RKO (cell line): ENCODE measurements at regions not wholly inside any gene's neighbourhood (a gene's known extent, or its start where the extent isn't known, plus 50 kb on each side); places are given as distances from the start of the nearest gene placed in this dataset.

Experiments used
- DNase-seq: peaks from one replicate; pipeline ENCODE4 v3.0.0-alpha.2; 2016; ENCODE audit warnings: low spot score

GRCh38 chr6:14670806-14671205, 553.2 kb downstream of the CD83 start:
- DNase-seq = no peak

- no peak for DNase-seq
These were observed 553.7 kb downstream of the CD83 start for GRCh38 chr6:14671261-14671681.

- DNase-seq = no peak
These were observed 554.4 kb downstream of the CD83 start for GRCh38 chr6:14671937-14672336.

GRCh38 chr6:14673201-14673600, 555.6 kb downstream of the CD83 start:
- no peak for DNase-seq

GRCh38 chr6:14674458-14674857, 556.9 kb downstream of the CD83 start:
- no peak for DNase-seq

GRCh38 chr6:14674867-14675648, 557.5 kb downstream of the CD83 start:
- DNase-seq = no peak

- no peak for DNase-seq
These were observed 558.5 kb downstream of the CD83 start for GRCh38 chr6:14676064-14676463.

- DNase-seq = no peak
These were observed 559.6 kb downstream of the CD83 start for GRCh38 chr6:14676977-14677781.

GRCh38 chr6:14681699-14682487, 564.0 kb upstream of the JARID2 start:
- no peak for DNase-seq

- peak; percentile 18 for DNase-seq
These were observed 563.1 kb upstream of the JARID2 start for GRCh38 chr6:14682812-14683211.

GRCh38 chr6:14689639-14690038, 556.2 kb upstream of the JARID2 start:
- no peak for DNase-seq

GRCh38 chr6:14690120-14691056, 555.5 kb upstream of the JARID2 start:
- no peak for DNase-seq

GRCh38 chr6:14692208-14692607, 553.7 kb upstream of the JARID2 start:
- no peak for DNase-seq

- DNase-seq = no peak
These were observed 552.3 kb upstream of the JARID2 start for GRCh38 chr6:14693301-14694192.

GRCh38 chr6:14694308-14694707, 551.6 kb upstream of the JARID2 start:
- no peak for DNase-seq

- DNase-seq = no peak
These were observed 550.3 kb upstream of the JARID2 start for GRCh38 chr6:14695579-14695978.

GRCh38 chr6:14696367-14696766, 549.5 kb upstream of the JARID2 start:
- no peak for DNase-seq

GRCh38 chr6:14697427-14697826, 548.4 kb upstream of the JARID2 start:
- no peak for DNase-seq

- DNase-seq = no peak
These were observed 545.9 kb upstream of the JARID2 start for GRCh38 chr6:14699803-14700601.

- DNase-seq = no peak
These were observed 543.9 kb upstream of the JARID2 start for GRCh38 chr6:14701946-14702345.
